Gastroesophageal sphincter (tissue), 4 donors: ENCODE measurements at regions not wholly inside any gene's neighbourhood (a gene's known extent, or its start where the extent isn't known, plus 50 kb on each side); places are given as distances from the start of the nearest gene placed in this dataset.

Source experiments
- ATAC-seq: fragments of 150-250 bp; one replicate; pipeline ENCODE4 v1.9.1; 2016; ENCODE audit warnings: mild to moderate bottlenecking, moderate library complexity
- H3K27ac ChIP-seq, 4 donors: fragments of 200-600 bp; sonication (generic) in 3 of 4; 1 replicate in 3 of 4; 2 replicates in 1 of 4; pipeline ENCODE4 v1.5.1; 2016 to 2019
- H3K27me3 ChIP-seq: fragments of 200-600 bp; sonication (generic); one replicate; pipeline ENCODE4 v1.5.1; 2019
- H3K36me3 ChIP-seq, 2 donors: fragments of 200-600 bp; sonication (generic); one replicate each; pipeline ENCODE4 v1.5.1; 2019; ENCODE audit warnings: control low read depth in 1 of 2
- H3K4me1 ChIP-seq, 3 donors: fragments of 200-600 bp; sonication (generic); 1 replicate in 2 of 3; 2 replicates in 1 of 3; pipeline ENCODE4 v1.5.1; 2016 to 2019; ENCODE audit warnings: control low read depth in 2 of 3
- H3K4me3 ChIP-seq, 2 donors: fragments of 200-600 bp; sonication (generic); one replicate each; pipeline ENCODE4 v1.5.1; 2019; ENCODE audit warnings: mild to moderate bottlenecking in 1 of 2, moderate library complexity in 1 of 2
- H3K9me3 ChIP-seq, 3 donors: fragments of 200-600 bp; sonication (generic); one replicate each; pipeline ENCODE4 v1.5.1; 2017 to 2019; ENCODE audit warnings: control low read depth in 2 of 3
- EP300 ChIP-seq: sonication (generic); formaldehyde crosslinking; IDR thresholded peaks from one replicate; pipeline ENCODE4 v1.6.1; 2017; ENCODE audit warnings: antibody characterized with exemption, mild to moderate bottlenecking
- POLR2A ChIP-seq, 2 donors: fragments of 450-650 bp; IDR thresholded peaks; one replicate each; pipeline ENCODE4 v1.6.1; 2017; ENCODE audit warnings: antibody characterized with exemption in 2 of 2, mild to moderate bottlenecking in 2 of 2, moderate library complexity in 1 of 2
- POLR2AphosphoS5 ChIP-seq: sonication (generic); formaldehyde crosslinking; IDR thresholded peaks from one replicate; pipeline ENCODE4 v1.6.1; 2017; ENCODE audit warnings: antibody characterized with exemption
- WGBS, 2 donors: methylation state at CpG; one replicate each; pipeline ENCODE4 v1.1.5; 2018; ENCODE audit warnings: low coverage in 1 of 2; 5-methylcytosine and 5-hydroxymethylcytosine counted together
- TF ChIP-seq, protein P1 (sequence below), 4 experiments: fragments of 200-600 bp in 2 of 4; fragments of 450-650 bp in 2 of 4; sonication (generic) in 1 of 4; IDR thresholded peaks; one replicate each; pipeline ENCODE4 v1.5.1; 2017 to 2019; ENCODE audit warnings: antibody characterized with exemption in 4 of 4, mild to moderate bottlenecking in 2 of 4, moderate library complexity in 2 of 4

DNA sequence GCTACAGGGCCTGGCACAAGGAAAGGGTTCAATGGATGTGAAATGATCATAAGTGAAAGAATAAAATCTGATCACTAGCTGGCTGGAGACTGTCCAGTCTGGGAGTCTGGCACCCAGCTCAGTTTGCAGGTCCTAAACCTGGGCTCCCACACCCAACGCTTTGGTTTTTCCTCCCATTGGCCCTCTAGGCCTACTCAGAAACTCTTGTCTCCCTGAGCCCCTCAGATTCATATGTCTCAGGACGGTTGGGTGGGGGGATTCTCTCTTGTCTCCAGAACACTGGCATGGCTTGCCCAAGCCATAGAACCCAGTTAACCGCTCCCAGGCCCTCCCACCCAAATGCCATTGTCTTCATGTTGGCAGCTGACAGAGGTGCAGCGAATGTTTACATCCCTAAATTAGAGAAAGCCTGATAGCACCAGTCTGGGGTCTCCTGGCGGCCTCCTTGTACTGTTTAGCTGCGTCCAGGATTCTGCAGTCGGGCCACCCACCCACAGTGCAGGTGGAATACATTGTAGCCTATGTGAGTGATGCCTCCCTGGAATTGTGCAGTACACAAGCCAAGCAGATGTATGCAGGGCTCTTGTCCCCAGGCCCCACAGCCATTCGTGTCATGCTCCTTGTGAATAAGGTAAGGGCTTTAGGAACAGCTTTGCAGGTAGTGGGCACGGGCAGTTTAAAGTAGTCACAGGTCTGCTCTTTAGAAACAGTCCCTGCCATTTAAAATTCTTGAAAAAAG lies 266.3 kb downstream of the XXYLT1 start:
- no peaks in the 10 kb centered on the region for H3K36me3 ChIP-seq
- H3K27me3 ChIP-seq, result peaks cover 12% of the 10 kb centered on the region
- peaks cover 0 to 23% (median 12%) of the 10 kb centered on the region in 3 donors for H3K4me1 ChIP-seq
- H3K9me3 ChIP-seq, result no peaks in the 10 kb centered on the region
- WGBS, 2 donors, result 83 to 100% methylated on average over 1 to 3 of the region's 9 CpGs
- no peak overlapping the region for H3K4me3 ChIP-seq
- H3K27ac ChIP-seq, result no peak overlapping the region
- TF ChIP-seq POLR2A (IDR thresholded peaks at IDR 0.05), result no peak
- no peak for TF ChIP-seq EP300
- TF ChIP-seq, protein P1, sequence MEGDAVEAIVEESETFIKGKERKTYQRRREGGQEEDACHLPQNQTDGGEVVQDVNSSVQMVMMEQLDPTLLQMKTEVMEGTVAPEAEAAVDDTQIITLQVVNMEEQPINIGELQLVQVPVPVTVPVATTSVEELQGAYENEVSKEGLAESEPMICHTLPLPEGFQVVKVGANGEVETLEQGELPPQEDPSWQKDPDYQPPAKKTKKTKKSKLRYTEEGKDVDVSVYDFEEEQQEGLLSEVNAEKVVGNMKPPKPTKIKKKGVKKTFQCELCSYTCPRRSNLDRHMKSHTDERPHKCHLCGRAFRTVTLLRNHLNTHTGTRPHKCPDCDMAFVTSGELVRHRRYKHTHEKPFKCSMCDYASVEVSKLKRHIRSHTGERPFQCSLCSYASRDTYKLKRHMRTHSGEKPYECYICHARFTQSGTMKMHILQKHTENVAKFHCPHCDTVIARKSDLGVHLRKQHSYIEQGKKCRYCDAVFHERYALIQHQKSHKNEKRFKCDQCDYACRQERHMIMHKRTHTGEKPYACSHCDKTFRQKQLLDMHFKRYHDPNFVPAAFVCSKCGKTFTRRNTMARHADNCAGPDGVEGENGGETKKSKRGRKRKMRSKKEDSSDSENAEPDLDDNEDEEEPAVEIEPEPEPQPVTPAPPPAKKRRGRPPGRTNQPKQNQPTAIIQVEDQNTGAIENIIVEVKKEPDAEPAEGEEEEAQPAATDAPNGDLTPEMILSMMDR (IDR thresholded peaks at IDR 0.05), result no peak
- TF ChIP-seq POLR2AphosphoS5, result no peak
- ATAC-seq, result no peak

DNA sequence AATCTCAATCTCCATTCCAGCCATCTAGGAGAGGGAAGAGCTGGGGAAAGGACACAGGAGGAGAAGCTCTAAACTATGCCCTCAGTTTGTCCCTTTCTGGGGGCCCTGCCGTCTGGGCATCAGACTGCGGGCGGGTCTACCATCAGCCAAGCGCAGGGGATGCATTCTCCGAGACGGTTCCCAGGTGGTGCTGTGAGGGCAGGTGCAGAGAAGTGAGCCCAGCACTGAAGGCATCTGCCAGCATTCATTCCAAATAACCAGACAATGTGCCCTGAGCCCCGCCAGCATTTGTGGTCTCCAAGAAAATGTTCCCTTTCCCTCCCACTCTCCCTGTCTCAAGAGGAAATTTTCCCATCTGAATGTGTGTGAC lies 265.7 kb downstream of the XXYLT1 start:
- H3K27me3 ChIP-seq, result peaks cover 12% of the 10 kb centered on the region
- WGBS, 2 donors, result 75 to 78% methylated on average over 1 to 7 of the region's 7 CpGs
- TF ChIP-seq EP300, result no peak
- TF ChIP-seq POLR2AphosphoS5, result no peak
- TF ChIP-seq, protein P1 (IDR thresholded peaks at IDR 0.05), result no peak
- TF ChIP-seq POLR2A (IDR thresholded peaks at IDR 0.05), result no peak
- no peaks in the 10 kb centered on the region for H3K9me3 ChIP-seq
- peaks cover 0 to 23% (median 12%) of the 10 kb centered on the region in 3 donors for H3K4me1 ChIP-seq
- ATAC-seq, result no peak
- H3K36me3 ChIP-seq, result no peaks in the 10 kb centered on the region
- no peak overlapping the region for H3K27ac ChIP-seq
- no peak overlapping the region for H3K4me3 ChIP-seq

DNA sequence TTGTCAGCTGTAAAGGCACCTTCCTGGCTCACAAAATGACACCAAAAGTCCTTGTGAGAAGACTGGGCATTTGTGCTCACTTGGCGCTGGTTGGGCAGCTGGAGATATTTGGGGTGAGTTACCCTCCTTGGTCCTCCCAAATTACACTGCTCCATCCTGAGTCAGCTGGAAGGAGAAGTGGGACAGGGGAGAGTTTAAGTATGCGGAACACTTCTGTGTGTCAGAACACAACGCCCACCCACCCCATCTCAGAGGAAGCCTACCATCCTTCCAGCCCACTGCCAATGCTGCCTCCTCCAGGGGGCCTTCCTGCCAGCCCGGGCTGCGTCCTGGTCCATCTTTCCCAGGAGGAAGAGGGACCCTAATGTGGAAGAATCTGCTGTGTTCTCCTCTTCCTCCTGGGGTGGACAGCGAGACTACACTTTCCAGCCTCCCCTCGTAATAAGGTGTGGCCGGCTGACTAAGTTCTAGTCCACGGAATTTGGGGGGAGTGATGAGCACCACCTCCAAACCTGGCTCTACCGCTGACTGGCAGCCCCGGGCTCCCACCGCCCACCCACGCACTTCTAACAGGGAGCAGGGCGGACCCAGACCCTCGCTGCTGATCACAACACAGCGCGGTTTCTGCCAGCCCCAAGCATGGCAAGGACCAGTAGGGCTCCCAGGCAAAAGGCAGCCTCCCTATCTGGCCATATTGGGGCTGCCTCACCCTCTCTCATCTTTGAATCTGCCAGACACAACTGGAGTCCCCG lies 265.0 kb downstream of the XXYLT1 start:
- TF ChIP-seq POLR2AphosphoS5 (no peak), POLR2A (IDR thresholded peaks at IDR 0.05) (no peak), EP300 (no peak)
- TF ChIP-seq, protein P1 (IDR thresholded peaks at IDR 0.05), result no peak
- Histone ChIP-seq H3K27me3 (peaks cover 12% of the 10 kb centered on the region), H3K27ac (no peak overlapping the region), H3K9me3 (no peaks in the 10 kb centered on the region), H3K4me1 (peaks cover 0 to 23% (median 12%) of the 10 kb centered on the region in 3 donors), H3K36me3 (no peaks in the 10 kb centered on the region), H3K4me3 (no peak overlapping the region)
- ATAC-seq, result no peak
- 57 to 100% methylated on average over 1 of the region's 18 CpGs for WGBS, 2 donors

DNA sequence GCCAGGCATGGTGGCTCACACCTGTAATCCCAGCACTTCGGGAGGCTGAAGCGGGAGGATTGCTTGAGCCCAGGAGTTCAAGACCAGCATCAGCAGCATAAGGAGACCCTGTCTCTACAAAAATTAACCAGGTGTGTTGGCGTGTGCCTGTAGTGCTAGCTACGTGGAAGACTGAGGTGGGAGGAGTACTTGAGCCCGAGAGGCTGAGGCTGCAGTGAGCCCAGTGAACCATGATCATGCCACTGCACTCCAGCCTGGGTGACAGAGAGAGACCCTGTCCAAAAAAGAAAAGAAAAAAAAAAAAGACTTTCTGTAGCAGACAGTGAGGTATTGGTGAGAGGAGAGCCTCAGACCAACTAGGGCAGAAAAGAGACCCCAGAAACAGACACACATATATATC lies 263.8 kb downstream of the XXYLT1 start:
- ATAC-seq, result no peak

More for the DNA sequence above, 263.8 kb downstream of the XXYLT1 start:
- 50% methylated on average over 1 of the region's 5 CpGs; no CpG with 5 or more reads in 1 of the 2 donors for WGBS, 2 donors
- no peak overlapping the region for H3K4me3 ChIP-seq
- peaks cover 0 to 17% (median 8%) of the 10 kb centered on the region in 3 donors for H3K4me1 ChIP-seq
- no peaks in the 10 kb centered on the region for H3K36me3 ChIP-seq
- no peak for TF ChIP-seq POLR2A (IDR thresholded peaks at IDR 0.05)
- TF ChIP-seq, protein P1 (IDR thresholded peaks at IDR 0.05), result no peak
- no peak for TF ChIP-seq EP300
- TF ChIP-seq POLR2AphosphoS5, result no peak
- H3K27ac ChIP-seq, result no peak overlapping the region
- peaks cover 12% of the 10 kb centered on the region for H3K27me3 ChIP-seq
- H3K9me3 ChIP-seq, result no peaks in the 10 kb centered on the region
